ENCODE measurements at regions not wholly inside any gene's neighbourhood (a gene's known extent, or its start where the extent isn't known, plus 50 kb on each side); places are given as distances from the start of the nearest gene placed in this dataset.

GRCh38 chr12:58206876-58207275, 265.5 kb downstream of the ATP23 start:
- no peak overlapping the region for H3K4me3 ChIP-seq
- no peak for TF ChIP-seq CTCF (IDR thresholded peaks at IDR 0.05)
- H3K9me3 ChIP-seq, result no peaks in the 10 kb centered on the region
- DNase-seq, result no peak
- intact Hi-C loops (cut with DNase I; ENCODE audit: low total_unique reads), result no loop called here
- no peaks in the 10 kb centered on the region for H3K27me3 ChIP-seq
- no peaks in the 10 kb centered on the region for H3K4me1 ChIP-seq
- no peak overlapping the region for H3K27ac ChIP-seq
- H3K36me3 ChIP-seq, result no peaks in the 10 kb centered on the region

GRCh38 chr12:58211211-58211610, 269.8 kb downstream of the ATP23 start:
- H3K9me3 ChIP-seq, result no peaks in the 10 kb centered on the region
- no peak overlapping the region for H3K27ac ChIP-seq
- no peak overlapping the region for H3K4me3 ChIP-seq
- no peaks in the 10 kb centered on the region for H3K27me3 ChIP-seq
- intact Hi-C loops (cut with DNase I; ENCODE audit: low total_unique reads), result no loop called here
- no peaks in the 10 kb centered on the region for H3K4me1 ChIP-seq
- DNase-seq, result no peak
- no peak for TF ChIP-seq CTCF (IDR thresholded peaks at IDR 0.05)
- H3K36me3 ChIP-seq, result no peaks in the 10 kb centered on the region

DNA sequence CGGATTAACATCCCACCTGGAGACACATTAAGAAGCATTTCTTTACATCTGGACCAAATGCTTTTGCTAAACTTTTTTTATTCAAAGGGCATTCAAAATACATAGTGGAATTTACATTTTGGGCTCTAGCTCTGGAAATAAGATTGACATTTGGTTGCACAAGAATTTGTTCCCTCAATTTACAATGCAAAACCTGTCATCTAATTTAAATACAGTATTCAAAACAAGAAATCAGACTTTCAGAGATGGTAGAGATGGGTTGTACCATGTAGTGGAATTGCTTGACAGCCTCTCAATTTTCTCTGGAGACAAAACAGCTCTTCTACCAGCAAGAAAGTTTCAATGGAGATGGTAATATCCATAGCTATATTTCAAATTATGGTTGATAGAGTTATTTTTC, 275.8 kb downstream of the ATP23 start:
- no peak for DNase-seq
- Histone ChIP-seq H3K4me3 (no peak overlapping the region), H3K36me3 (no peaks in the 10 kb centered on the region), H3K9me3 (no peaks in the 10 kb centered on the region), H3K27ac (no peak overlapping the region), H3K4me1 (no peaks in the 10 kb centered on the region), H3K27me3 (no peaks in the 10 kb centered on the region)
- no peak for TF ChIP-seq CTCF (IDR thresholded peaks at IDR 0.05)
- intact Hi-C loops (cut with DNase I; ENCODE audit: low total_unique reads), result no loop called here

GRCh38 chr12:58224536-58225105, 283.3 kb downstream of the ATP23 start:
- H3K4me1 ChIP-seq, result no peaks in the 10 kb centered on the region
- H3K27me3 ChIP-seq, result no peaks in the 10 kb centered on the region
- DNase-seq, result no peak
- intact Hi-C loops (cut with DNase I; ENCODE audit: low total_unique reads), result no loop called here
- H3K9me3 ChIP-seq, result no peaks in the 10 kb centered on the region
- H3K36me3 ChIP-seq, result no peaks in the 10 kb centered on the region
- no peak for TF ChIP-seq CTCF (IDR thresholded peaks at IDR 0.05)
- H3K4me3 ChIP-seq, result no peak overlapping the region
- no peak overlapping the region for H3K27ac ChIP-seq

DNA sequence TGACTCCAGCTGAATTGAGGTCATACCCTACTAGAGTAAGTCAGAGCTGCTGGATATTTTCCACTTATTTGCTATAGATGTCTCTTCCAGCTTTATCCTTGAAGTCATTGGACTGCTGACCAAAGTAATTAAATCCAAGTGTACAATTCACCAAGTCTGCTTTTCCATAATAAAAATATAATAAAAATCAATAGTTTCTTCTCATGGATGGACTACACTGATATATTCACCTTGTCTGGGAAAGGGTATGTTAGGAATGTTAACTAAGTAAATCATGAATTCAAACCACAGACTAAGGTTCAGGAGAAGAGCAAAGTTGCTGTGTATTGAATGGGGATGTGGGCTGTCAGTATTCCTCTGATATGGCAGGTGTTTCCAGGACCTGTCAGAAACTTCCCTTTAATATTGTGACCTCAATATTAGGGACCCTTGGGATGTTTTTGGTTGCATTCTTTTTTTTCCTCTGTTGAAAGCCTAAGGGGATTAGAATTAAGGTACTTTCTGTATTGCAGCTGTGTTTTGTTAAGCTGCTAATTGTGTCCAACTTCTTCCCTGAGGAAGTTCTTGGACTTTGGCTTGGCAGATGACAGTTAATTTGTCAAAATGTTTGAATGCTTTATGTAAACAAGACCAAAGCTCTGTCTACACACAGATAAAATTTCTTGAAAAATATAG, 284.0 kb downstream of the ATP23 start:
- H3K4me1 ChIP-seq, result no peaks in the 10 kb centered on the region
- no peak overlapping the region for H3K27ac ChIP-seq
- no peak for TF ChIP-seq CTCF (IDR thresholded peaks at IDR 0.05)
- H3K4me3 ChIP-seq, result no peak overlapping the region
- DNase-seq, result no peak
- no peaks in the 10 kb centered on the region for H3K9me3 ChIP-seq
- no peaks in the 10 kb centered on the region for H3K36me3 ChIP-seq
- H3K27me3 ChIP-seq, result no peaks in the 10 kb centered on the region
- intact Hi-C loops (cut with DNase I; ENCODE audit: low total_unique reads), result no loop called here
